ENCODE measurements at regions not wholly inside any gene's neighbourhood (a gene's known extent, or its start where the extent isn't known, plus 50 kb on each side); places are given as distances from the start of the nearest gene placed in this dataset.

- no peak for ATAC-seq (ENCODE audit: low FRiP score)
- DNase-seq (ENCODE audit: low spot score): no peak
- TF ChIP-seq, protein P1, sequence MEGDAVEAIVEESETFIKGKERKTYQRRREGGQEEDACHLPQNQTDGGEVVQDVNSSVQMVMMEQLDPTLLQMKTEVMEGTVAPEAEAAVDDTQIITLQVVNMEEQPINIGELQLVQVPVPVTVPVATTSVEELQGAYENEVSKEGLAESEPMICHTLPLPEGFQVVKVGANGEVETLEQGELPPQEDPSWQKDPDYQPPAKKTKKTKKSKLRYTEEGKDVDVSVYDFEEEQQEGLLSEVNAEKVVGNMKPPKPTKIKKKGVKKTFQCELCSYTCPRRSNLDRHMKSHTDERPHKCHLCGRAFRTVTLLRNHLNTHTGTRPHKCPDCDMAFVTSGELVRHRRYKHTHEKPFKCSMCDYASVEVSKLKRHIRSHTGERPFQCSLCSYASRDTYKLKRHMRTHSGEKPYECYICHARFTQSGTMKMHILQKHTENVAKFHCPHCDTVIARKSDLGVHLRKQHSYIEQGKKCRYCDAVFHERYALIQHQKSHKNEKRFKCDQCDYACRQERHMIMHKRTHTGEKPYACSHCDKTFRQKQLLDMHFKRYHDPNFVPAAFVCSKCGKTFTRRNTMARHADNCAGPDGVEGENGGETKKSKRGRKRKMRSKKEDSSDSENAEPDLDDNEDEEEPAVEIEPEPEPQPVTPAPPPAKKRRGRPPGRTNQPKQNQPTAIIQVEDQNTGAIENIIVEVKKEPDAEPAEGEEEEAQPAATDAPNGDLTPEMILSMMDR (IDR thresholded peaks at IDR 0.05): no peak
Measured at GRCh38 chrX:10288373-10288975, 131.7 kb downstream of the CLCN4 start.

DNA sequence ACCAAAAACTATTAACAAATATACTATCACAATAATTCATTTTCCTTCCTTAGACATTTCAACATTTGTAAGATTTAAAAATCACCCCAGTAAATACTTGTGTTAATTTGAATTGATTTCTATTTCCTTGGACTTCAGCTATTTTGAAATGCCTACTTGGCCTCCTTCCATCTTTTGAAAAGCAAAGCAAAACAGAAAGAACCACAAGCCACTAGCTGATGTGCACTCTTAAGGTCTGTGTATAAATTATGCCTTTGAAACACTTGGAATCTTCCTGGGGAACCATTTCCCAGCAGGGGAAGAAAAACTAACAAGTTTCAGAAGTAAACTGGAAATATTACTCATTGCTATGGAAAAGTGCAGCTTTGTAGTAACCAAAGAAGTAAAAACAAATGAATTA, 139.8 kb downstream of the CLCN4 start:
- no peak for DNase-seq (ENCODE audit: low spot score)
- TF ChIP-seq, protein P1 (IDR thresholded peaks at IDR 0.05): no peak
- no peak for ATAC-seq (ENCODE audit: low FRiP score)

GRCh38 chrX:10310511-10310910, 153.7 kb downstream of the CLCN4 start:
- TF ChIP-seq, protein P1 (IDR thresholded peaks at IDR 0.05): no peak
- DNase-seq (ENCODE audit: low spot score) (no peak), ATAC-seq (ENCODE audit: low FRiP score) (no peak)

- ATAC-seq (ENCODE audit: low FRiP score): no peak
Measured at GRCh38 chrX:10314530-10315104, 157.8 kb downstream of the CLCN4 start.

GRCh38 chrX:10325611-10326010, 168.8 kb downstream of the CLCN4 start:
- ATAC-seq (ENCODE audit: low FRiP score): no peak
- no peak for DNase-seq (ENCODE audit: low spot score)
- TF ChIP-seq, protein P1 (IDR thresholded peaks at IDR 0.05): no peak

More at GRCh38 chrX:10314530-10315104, 157.8 kb downstream of the CLCN4 start:
- no peak for DNase-seq (ENCODE audit: low spot score)
- TF ChIP-seq, protein P1 (IDR thresholded peaks at IDR 0.05): no peak

- TF ChIP-seq, protein P1 (IDR thresholded peaks at IDR 0.05): no peak
Measured at GRCh38 chrX:10326578-10326977, 169.8 kb downstream of the CLCN4 start.

DNA sequence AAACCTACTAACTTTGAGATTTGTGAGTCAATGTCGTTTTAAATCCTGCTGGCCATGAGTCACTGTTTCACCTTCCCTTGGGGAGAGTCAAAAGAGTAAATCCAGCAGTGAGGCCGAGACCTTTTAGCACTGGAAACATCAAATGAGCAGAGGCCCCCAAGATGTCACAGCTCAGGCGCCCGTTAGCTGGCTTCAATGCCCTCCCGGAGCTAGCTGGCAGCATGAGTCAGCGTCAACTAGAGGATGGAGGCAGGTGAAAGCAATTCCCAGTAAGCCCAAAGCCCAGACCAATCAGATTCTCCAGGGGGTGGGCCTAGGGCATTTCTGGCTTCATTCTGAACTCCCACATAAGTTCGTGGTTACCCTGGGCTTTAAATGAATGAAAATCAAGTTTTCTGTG, 170.9 kb downstream of the CLCN4 start:
- DNase-seq (ENCODE audit: low spot score): no peak
- TF ChIP-seq, protein P1 (IDR thresholded peaks at IDR 0.05): no peak

More at GRCh38 chrX:10326578-10326977, 169.8 kb downstream of the CLCN4 start:
- no peak for DNase-seq (ENCODE audit: low spot score)
- no peak for ATAC-seq (ENCODE audit: low FRiP score)

More for the DNA sequence above, 170.9 kb downstream of the CLCN4 start:
- no peak for ATAC-seq (ENCODE audit: low FRiP score)
